Lung (tissue), 11 donors: ENCODE measurements at regions not wholly inside any gene's neighbourhood (a gene's known extent, or its start where the extent isn't known, plus 50 kb on each side); places are given as distances from the start of the nearest gene placed in this dataset.
"Not testable (repeated sequence)": the region's sequence is repeated elsewhere in the genome, so short reads cannot be mapped to it uniquely, and the experiment has no call there.

Source experiments
- ATAC-seq: fragments of 200-7000 bp; cut with Tn5 transposase; one replicate; pipeline ENCODE4 v1.9.1; 2020; ENCODE audit warnings: moderate number of reproducible peaks; ENCODE audit not compliant: insufficient read depth, low FRiP score
- DNase-seq, 3 donors: peaks; one replicate each; pipeline ENCODE4 v3.0.0-alpha.2; 2013 to 2017
- H3K27ac ChIP-seq, 2 donors: one replicate each; pipeline ENCODE4 v1.5.1; 2013; ENCODE audit warnings: mild to moderate bottlenecking in 2 of 2, moderate library complexity in 2 of 2, control low read depth in 1 of 2, inconsistent platforms in 1 of 2, low read depth in 1 of 2, low read length in 1 of 2
- H3K27me3 ChIP-seq, 3 donors: one replicate each; pipeline ENCODE4 v1.5.1; 2013; ENCODE audit warnings: low read length in 2 of 3; ENCODE audit not compliant: control insufficient read depth in 3 of 3, insufficient read depth in 3 of 3
- H3K36me3 ChIP-seq, 4 donors: one replicate each; pipeline ENCODE4 v1.5.1; 2013; ENCODE audit warnings: low read length in 4 of 4, mild to moderate bottlenecking in 1 of 4, moderate library complexity in 1 of 4; ENCODE audit not compliant: control insufficient read depth in 4 of 4, insufficient read depth in 4 of 4
- H3K4me1 ChIP-seq, 5 donors: one replicate each; pipeline ENCODE4 v1.5.1; 2013; ENCODE audit warnings: low read length in 5 of 5, mild to moderate bottlenecking in 2 of 5, moderate library complexity in 1 of 5; ENCODE audit not compliant: control insufficient read depth in 5 of 5, insufficient read depth in 5 of 5
- H3K4me3 ChIP-seq: one replicate; pipeline ENCODE4 v1.5.1; 2013; ENCODE audit warnings: mild to moderate bottlenecking, control low read depth, moderate library complexity
- H3K9ac ChIP-seq, 2 donors: one replicate each; pipeline ENCODE4 v1.5.1; 2013; ENCODE audit warnings: low read length in 2 of 2, control low read depth in 1 of 2; ENCODE audit not compliant: insufficient read depth in 1 of 2
- H3K9me3 ChIP-seq, 4 donors: one replicate each; pipeline ENCODE4 v1.5.1; 2013; ENCODE audit warnings: low read length in 3 of 4, mild to moderate bottlenecking in 1 of 4, moderate library complexity in 1 of 4; ENCODE audit not compliant: control insufficient read depth in 4 of 4, insufficient read depth in 3 of 4
- WGBS, 2 donors: extraction: QIAGEN DNeasy Blood & Tissue Kit; methylation state at CpG; one replicate each; pipeline ENCODE4 v1.1.7; 2013; 5-methylcytosine and 5-hydroxymethylcytosine counted together
- TF ChIP-seq, protein P1 (sequence below): IDR thresholded peaks from 2 replicates; pipeline ENCODE4 v1.5.1; 2012; ENCODE audit warnings: mild to moderate bottlenecking; ENCODE audit errors: control extremely low read depth, extremely low read depth
- donor health status: control.
- donor health status: control.
- donor health status: Bipolar disorder and iron deficiency.
- donor health status: healthy.
- donor health status: DM: yes; HTN: yes; CAD: no.

DNA sequence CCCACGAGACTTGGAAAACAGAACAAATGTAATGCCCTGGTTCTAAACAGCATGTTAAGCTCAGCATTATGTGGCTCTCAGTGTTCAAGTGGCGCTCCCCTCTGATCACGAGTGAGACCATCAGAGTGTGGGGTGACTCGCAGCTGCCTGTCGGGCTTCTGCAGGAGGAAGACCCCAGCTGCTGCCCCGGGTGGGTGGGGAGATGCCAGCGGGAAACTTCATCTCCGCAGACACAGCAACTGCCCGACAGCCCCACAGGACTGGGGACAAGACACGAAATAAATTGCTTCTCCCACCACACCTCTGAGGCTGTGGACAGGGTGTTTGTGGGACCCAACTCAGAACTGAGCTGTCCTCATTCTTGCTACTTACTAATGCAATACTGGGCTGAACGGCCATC, 126.3 kb upstream of the KIF5B start:
- no peak for DNase-seq

DNA sequence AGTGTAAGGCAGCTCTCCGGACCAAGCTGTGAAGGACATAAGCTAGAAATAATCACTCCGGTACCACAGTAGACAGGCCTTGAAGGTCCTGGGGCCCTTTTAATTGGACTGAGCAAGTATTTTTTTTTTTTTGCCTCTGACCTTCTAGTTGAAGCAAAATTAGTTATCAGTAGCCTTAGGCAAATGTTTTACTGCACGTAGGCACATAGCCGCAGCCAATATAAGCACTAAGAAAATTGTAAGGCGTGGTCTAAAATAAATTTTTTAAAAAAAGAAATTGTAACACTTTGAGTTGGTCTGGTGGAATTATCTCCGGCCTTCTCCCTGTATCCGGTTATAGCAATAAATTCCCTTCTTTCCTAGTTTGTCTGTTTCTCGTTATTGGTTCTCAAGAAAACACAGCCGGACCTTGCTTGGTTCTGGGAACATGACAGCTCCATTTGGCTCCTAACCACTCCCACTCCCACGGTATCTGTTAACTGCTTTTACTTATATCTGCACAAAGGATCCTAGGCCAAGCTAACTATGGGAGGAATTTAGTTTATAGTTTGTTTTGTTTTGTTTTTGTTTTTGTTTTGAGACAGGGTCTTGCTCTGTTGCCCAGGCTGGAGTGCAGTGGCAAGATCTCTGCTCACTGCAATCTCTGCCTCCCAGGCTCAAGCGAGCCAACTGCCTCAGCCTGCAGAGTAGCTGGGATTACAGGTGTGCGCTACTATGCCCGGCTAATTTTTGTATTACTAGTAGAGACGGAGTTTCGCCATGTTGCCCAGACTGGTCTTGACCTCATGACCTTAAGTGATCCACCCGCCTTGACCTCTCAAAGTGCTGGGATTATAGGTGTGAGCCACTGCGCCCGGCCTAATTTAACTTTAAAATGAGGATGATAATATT, 124.4 kb upstream of the KIF5B start:
- Histone ChIP-seq H3K4me1 (no peaks in the 10 kb centered on the region), H3K9me3 (no peaks in the 10 kb centered on the region), H3K27me3 (no peaks in the 10 kb centered on the region), H3K36me3 (no peaks in the 10 kb centered on the region), H3K9ac (no peak overlapping the region), H3K27ac (no peak overlapping the region), H3K4me3 (no peak overlapping the region)
- WGBS, 2 donors: 92 to 95% methylated on average over 18 of the region's 18 CpGs
- ATAC-seq: no peak
- no peak for DNase-seq
- TF ChIP-seq, protein P1, sequence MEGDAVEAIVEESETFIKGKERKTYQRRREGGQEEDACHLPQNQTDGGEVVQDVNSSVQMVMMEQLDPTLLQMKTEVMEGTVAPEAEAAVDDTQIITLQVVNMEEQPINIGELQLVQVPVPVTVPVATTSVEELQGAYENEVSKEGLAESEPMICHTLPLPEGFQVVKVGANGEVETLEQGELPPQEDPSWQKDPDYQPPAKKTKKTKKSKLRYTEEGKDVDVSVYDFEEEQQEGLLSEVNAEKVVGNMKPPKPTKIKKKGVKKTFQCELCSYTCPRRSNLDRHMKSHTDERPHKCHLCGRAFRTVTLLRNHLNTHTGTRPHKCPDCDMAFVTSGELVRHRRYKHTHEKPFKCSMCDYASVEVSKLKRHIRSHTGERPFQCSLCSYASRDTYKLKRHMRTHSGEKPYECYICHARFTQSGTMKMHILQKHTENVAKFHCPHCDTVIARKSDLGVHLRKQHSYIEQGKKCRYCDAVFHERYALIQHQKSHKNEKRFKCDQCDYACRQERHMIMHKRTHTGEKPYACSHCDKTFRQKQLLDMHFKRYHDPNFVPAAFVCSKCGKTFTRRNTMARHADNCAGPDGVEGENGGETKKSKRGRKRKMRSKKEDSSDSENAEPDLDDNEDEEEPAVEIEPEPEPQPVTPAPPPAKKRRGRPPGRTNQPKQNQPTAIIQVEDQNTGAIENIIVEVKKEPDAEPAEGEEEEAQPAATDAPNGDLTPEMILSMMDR: no peak

More for the DNA sequence above, 126.3 kb upstream of the KIF5B start:
- ATAC-seq: no peak
- Histone ChIP-seq H3K4me3 (no peak overlapping the region), H3K36me3 (no peaks in the 10 kb centered on the region), H3K4me1 (no peaks in the 10 kb centered on the region), H3K27me3 (no peaks in the 10 kb centered on the region), H3K9ac (no peak overlapping the region), H3K9me3 (no peaks in the 10 kb centered on the region), H3K27ac (no peak overlapping the region)
- TF ChIP-seq, protein P1: no peak
- 86 to 87% methylated on average over 11 of the region's 11 CpGs for WGBS, 2 donors

DNA sequence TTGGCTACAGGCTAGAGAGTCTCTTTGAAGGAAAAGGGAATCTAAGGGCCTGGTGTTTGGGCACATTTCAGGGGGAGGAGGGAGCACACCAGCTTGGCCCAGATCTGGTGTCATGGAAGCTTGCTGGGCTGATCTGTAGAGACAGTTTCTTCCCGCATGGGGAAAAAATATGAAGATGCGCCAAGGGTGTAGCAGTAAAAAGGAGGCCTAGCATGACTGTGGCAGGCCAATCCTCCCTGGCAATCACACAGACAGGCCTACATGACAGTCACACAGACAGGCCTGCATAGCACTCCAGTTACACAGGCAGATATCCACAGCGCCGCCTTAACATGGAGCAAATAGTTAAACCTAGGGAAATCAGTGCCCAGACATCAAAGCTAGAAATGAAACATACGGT, 123.6 kb upstream of the KIF5B start:
- DNase-seq (no peak), ATAC-seq (no peak)
- H3K4me1 ChIP-seq: no peaks in the 10 kb centered on the region
- H3K9ac ChIP-seq: no peak overlapping the region
- no peak overlapping the region for H3K4me3 ChIP-seq
- no peak overlapping the region for H3K27ac ChIP-seq
- H3K9me3 ChIP-seq: no peaks in the 10 kb centered on the region
- H3K27me3 ChIP-seq: no peaks in the 10 kb centered on the region
- 85 to 89% methylated on average over 5 of the region's 5 CpGs for WGBS, 2 donors
- TF ChIP-seq, protein P1: no peak
- H3K36me3 ChIP-seq: no peaks in the 10 kb centered on the region

DNA sequence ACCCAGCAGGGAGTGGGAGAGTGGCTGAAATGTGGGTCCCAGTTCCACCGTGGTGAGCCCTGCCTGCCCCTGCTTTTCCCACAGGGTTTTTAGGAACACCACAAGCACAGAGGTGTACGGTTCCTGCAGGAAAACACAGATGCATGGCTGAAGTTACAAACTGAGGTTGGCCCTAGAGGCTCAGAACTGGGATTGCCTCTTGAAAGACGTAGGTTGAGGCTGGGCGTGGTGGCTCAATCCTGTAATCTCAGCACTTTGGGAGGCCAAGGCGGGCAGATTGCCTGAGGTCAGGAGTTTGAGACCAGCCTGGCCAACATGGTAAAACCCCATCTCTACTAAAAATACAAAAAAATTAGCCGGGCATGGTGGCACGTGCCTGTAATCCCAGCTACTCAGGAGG, 121.4 kb upstream of the KIF5B start:
- H3K36me3 ChIP-seq, H3K4me3 ChIP-seq, H3K9ac ChIP-seq, ATAC-seq, H3K9me3 ChIP-seq, DNase-seq, H3K27ac ChIP-seq, H3K4me1 ChIP-seq, H3K27me3 ChIP-seq: not testable (repeated sequence)
- 94 to 96% methylated on average over 7 of the region's 7 CpGs for WGBS, 2 donors
